ENCODE measurements at regions not wholly inside any gene's neighbourhood (a gene's known extent, or its start where the extent isn't known, plus 50 kb on each side); places are given as distances from the start of the nearest gene placed in this dataset.

GRCh38 chr4:151951671-151952050, 190.9 kb upstream of the GATB start:
- Histone ChIP-seq H2AFZ (ENCODE audit: low read length) (no peak overlapping the region), H3K9me3 (ENCODE audit: low read length) (peaks cover 7% of the 10 kb centered on the region; the same call in 1 of the 2 replicates), H3K27ac (ENCODE audit: low read length) (no peak overlapping the region), H3K9me2 (replicated peaks; ENCODE audit: low read length) (no peaks in the 10 kb centered on the region), H3K4me1 (ENCODE audit: insufficient read depth, low read length) (peaks cover 27% of the 10 kb centered on the region), H3K9ac (ENCODE audit: low read length) (no peak overlapping the region), H3K79me2 (ENCODE audit: low read length) (no peaks in the 10 kb centered on the region), H3K4me3 (ENCODE audit: low read length) (no peak overlapping the region), H3K36me3 (ENCODE audit: low read depth, low read length) (peaks cover 7% of the 10 kb centered on the region; the same call in 1 of the 2 replicates), H3K27me3 (ENCODE audit: low read length) (no peaks in the 10 kb centered on the region), H4K20me1 (ENCODE audit: low read length) (no peaks in the 10 kb centered on the region), H3K4me2 (ENCODE audit: low read length) (no peak overlapping the region), H3F3A (ENCODE audit: low read length, unreplicated experiment) (peaks cover 3% of the 10 kb centered on the region)
- BruUV-seq (replicated peaks) = no TSS peak
- intact Hi-C loops (cut with micrococcal nuclease) = no loop called here
- ChIA-PET CTCF (no interaction called here), POLR2A (ENCODE audit: unreplicated experiment) (no interaction called here)
- no peak for DNase-seq
- TF ChIP-seq EZH2 (IDR thresholded peaks at IDR 0.05; ENCODE audit: low read length, unreplicated experiment) = no peak
- no peak for TF ChIP-seq CTCF (conservative IDR thresholded peaks at IDR 0.05; ENCODE audit: low read depth, low read length)
- no peak for TF ChIP-seq EZH2phosphoT487 (IDR thresholded peaks at IDR 0.05; ENCODE audit: borderline replicate concordance, low read length)
- ATAC-seq = no peak

- H3K9me2 ChIP-seq (replicated peaks; ENCODE audit: low read length) = no peaks in the 10 kb centered on the region
- no TSS peak for BruUV-seq (replicated peaks)
- no peaks in the 10 kb centered on the region for H3K79me2 ChIP-seq (ENCODE audit: low read length)
- no peak overlapping the region for H3K27ac ChIP-seq (ENCODE audit: low read length)
- CTCF ChIA-PET = no interaction called here
- ATAC-seq (no peak), DNase-seq (no peak)
- H3K4me2 ChIP-seq (ENCODE audit: low read length) = no peak overlapping the region
- POLR2A ChIA-PET (ENCODE audit: unreplicated experiment) = no interaction called here
- no peaks in the 10 kb centered on the region for H4K20me1 ChIP-seq (ENCODE audit: low read length)
- H3F3A ChIP-seq (ENCODE audit: low read length, unreplicated experiment) = peaks cover 3% of the 10 kb centered on the region
- H3K9me3 ChIP-seq (ENCODE audit: low read length) = peaks cover 7% of the 10 kb centered on the region; the same call in 1 of the 2 replicates
- H2AFZ ChIP-seq (ENCODE audit: low read length) = no peak overlapping the region
- no peaks in the 10 kb centered on the region for H3K27me3 ChIP-seq (ENCODE audit: low read length)
- no peak overlapping the region for H3K9ac ChIP-seq (ENCODE audit: low read length)
- TF ChIP-seq EZH2 (IDR thresholded peaks at IDR 0.05; ENCODE audit: low read length, unreplicated experiment) = no peak
- no peak for TF ChIP-seq CTCF (conservative IDR thresholded peaks at IDR 0.05; ENCODE audit: low read depth, low read length)
- no peak for TF ChIP-seq EZH2phosphoT487 (IDR thresholded peaks at IDR 0.05; ENCODE audit: borderline replicate concordance, low read length)
- no peak overlapping the region for H3K4me3 ChIP-seq (ENCODE audit: low read length)
- peaks cover 27% of the 10 kb centered on the region for H3K4me1 ChIP-seq (ENCODE audit: insufficient read depth, low read length)
- intact Hi-C loops (cut with micrococcal nuclease) = no loop called here
- peaks cover 9% of the 10 kb centered on the region; the same call in 1 of the 2 replicates for H3K36me3 ChIP-seq (ENCODE audit: low read depth, low read length)
Observed at GRCh38 chr4:151950993-151951670, 190.3 kb upstream of the GATB start.

DNA sequence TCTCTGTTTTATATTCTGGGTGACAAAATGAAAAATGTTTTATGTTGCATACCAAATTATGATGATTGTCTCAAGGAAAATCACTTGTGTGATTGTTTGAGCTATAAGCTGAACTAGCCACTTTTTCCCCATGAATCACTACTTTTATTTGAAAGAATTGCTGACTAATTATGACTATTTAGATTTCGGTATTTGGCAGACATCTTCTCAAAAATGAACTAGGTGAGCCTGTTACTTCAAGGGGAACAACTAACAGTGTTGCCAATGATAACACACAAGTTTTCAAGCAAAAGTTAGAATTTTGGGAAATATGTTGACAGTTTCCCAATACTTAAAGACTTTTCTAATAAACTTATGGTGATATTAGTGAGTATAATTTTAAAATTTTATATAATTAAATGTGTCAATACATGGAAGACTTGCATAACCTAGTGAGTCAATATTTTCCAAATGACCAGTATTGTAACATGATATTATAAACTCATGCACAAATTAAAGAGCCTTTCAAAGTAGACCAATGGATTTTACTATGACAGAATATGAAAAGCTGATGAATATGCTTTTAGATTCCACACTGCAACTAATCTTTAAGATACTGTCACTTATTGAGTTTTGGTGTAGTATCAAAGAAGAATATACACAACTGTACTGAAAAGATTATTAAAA, 187.7 kb upstream of the GATB start:
- Histone ChIP-seq H3K27me3 (ENCODE audit: low read length) (no peaks in the 10 kb centered on the region), H3K79me2 (ENCODE audit: low read length) (no peaks in the 10 kb centered on the region), H2AFZ (ENCODE audit: low read length) (no peak overlapping the region), H3F3A (ENCODE audit: low read length, unreplicated experiment) (peaks cover 3% of the 10 kb centered on the region), H3K9me2 (replicated peaks; ENCODE audit: low read length) (no peaks in the 10 kb centered on the region), H3K4me2 (ENCODE audit: low read length) (peak overlapping the region; percentile 61), H3K9me3 (ENCODE audit: low read length) (peaks cover 7% of the 10 kb centered on the region; the same call in 1 of the 2 replicates), H3K36me3 (ENCODE audit: low read depth, low read length) (peaks cover 9% of the 10 kb centered on the region; the same call in 1 of the 2 replicates), H3K9ac (ENCODE audit: low read length) (peak overlapping the region; percentile 39), H3K27ac (ENCODE audit: low read length) (peak overlapping the region; percentile 95), H3K4me3 (ENCODE audit: low read length) (no peak overlapping the region), H4K20me1 (ENCODE audit: low read length) (no peaks in the 10 kb centered on the region), H3K4me1 (ENCODE audit: insufficient read depth, low read length) (peaks cover 26% of the 10 kb centered on the region)
- ChIA-PET POLR2A (ENCODE audit: unreplicated experiment) (no interaction called here), CTCF (interaction anchor here (0.6 kb wide), 1 partner anchor 440 kb away, joined by 3 read pairs; no protein-coding TSS in a partner anchor)
- peak; percentile 88 for ATAC-seq
- intact Hi-C loops (cut with micrococcal nuclease) = loop anchor here (2.0 kb wide), 1 partner anchor 42 kb away; no protein-coding TSS in a partner anchor
- TF ChIP-seq EZH2phosphoT487 (IDR thresholded peaks at IDR 0.05; ENCODE audit: borderline replicate concordance, low read length) (no peak), CTCF (conservative IDR thresholded peaks at IDR 0.05; ENCODE audit: low read depth, low read length) (no peak), EZH2 (IDR thresholded peaks at IDR 0.05; ENCODE audit: low read length, unreplicated experiment) (no peak)
- peak; percentile 86 for DNase-seq
- BruUV-seq (replicated peaks) = no TSS peak

All from PC-3 (cell line).